Brain pericyte (primary cell): ENCODE measurements at regions not wholly inside any gene's neighbourhood (a gene's known extent, or its start where the extent isn't known, plus 50 kb on each side); places are given as distances from the start of the nearest gene placed in this dataset.

Source experiments
- DNase-seq: peaks from one replicate; pipeline ENCODE4 v3.0.0-alpha.2; 2012; ENCODE audit warnings: low read depth, low spot score

GRCh38 chr6:44660561-44661220 is 273.2 kb downstream of the CDC5L start:
- no peak for DNase-seq

- no peak for DNase-seq
Measured at GRCh38 chr6:44661221-44662008, 273.9 kb downstream of the CDC5L start.

GRCh38 chr6:44662461-44663121 is 275.1 kb downstream of the CDC5L start:
- no peak for DNase-seq

GRCh38 chr6:44663860-44664634 is 276.5 kb downstream of the CDC5L start:
- no peak for DNase-seq

GRCh38 chr6:44664716-44665115 is 277.2 kb downstream of the CDC5L start:
- DNase-seq: no peak

- DNase-seq: no peak
Measured at GRCh38 chr6:44665143-44665542, 277.6 kb downstream of the CDC5L start.

GRCh38 chr6:44665683-44666082 is 278.2 kb downstream of the CDC5L start:
- no peak for DNase-seq

GRCh38 chr6:44666324-44666723 is 278.8 kb downstream of the CDC5L start:
- no peak for DNase-seq

- DNase-seq: no peak
Measured at GRCh38 chr6:44667226-44667625, 279.7 kb downstream of the CDC5L start.

- DNase-seq: no peak
Measured at GRCh38 chr6:44667668-44668390, 280.3 kb downstream of the CDC5L start.

GRCh38 chr6:44668391-44668930 is 281.0 kb downstream of the CDC5L start:
- DNase-seq: no peak

GRCh38 chr6:44668976-44669934 is 281.7 kb downstream of the CDC5L start:
- no peak for DNase-seq

GRCh38 chr6:44670146-44670545 is 282.6 kb downstream of the CDC5L start:
- no peak for DNase-seq

GRCh38 chr6:44671333-44671732 is 283.8 kb downstream of the CDC5L start:
- no peak for DNase-seq

- DNase-seq: no peak
Measured at GRCh38 chr6:44672086-44672485, 284.6 kb downstream of the CDC5L start.

GRCh38 chr6:44672841-44673240 is 285.3 kb downstream of the CDC5L start:
- DNase-seq: no peak

GRCh38 chr6:44674226-44675155 is 287.0 kb downstream of the CDC5L start:
- DNase-seq: no peak

GRCh38 chr6:44675449-44675848 is 287.9 kb downstream of the CDC5L start:
- DNase-seq: no peak
